Skeletal muscle tissue (tissue), 3 donors: ENCODE measurements at regions not wholly inside any gene's neighbourhood (a gene's known extent, or its start where the extent isn't known, plus 50 kb on each side); places are given as distances from the start of the nearest gene placed in this dataset.

Experiments used
- H3K27ac ChIP-seq: one replicate; pipeline ENCODE4 v1.7.0; 2013; ENCODE audit warnings: mild to moderate bottlenecking, low read depth, low read length, inconsistent platforms
- H3K27me3 ChIP-seq, 3 donors: one replicate each; pipeline ENCODE4 v1.7.0; 2013; ENCODE audit warnings: low read length in 3 of 3; ENCODE audit not compliant: control insufficient read depth in 3 of 3, insufficient read depth in 3 of 3
- H3K36me3 ChIP-seq, 3 donors: one replicate each; pipeline ENCODE4 v1.7.0; 2013; ENCODE audit warnings: low read length in 3 of 3; ENCODE audit not compliant: control insufficient read depth in 3 of 3, insufficient read depth in 3 of 3
- H3K4me1 ChIP-seq, 3 donors: one replicate each; pipeline ENCODE4 v1.7.0; 2013; ENCODE audit warnings: low read length in 3 of 3, mild to moderate bottlenecking in 3 of 3; ENCODE audit not compliant: control insufficient read depth in 3 of 3, insufficient read depth in 3 of 3
- H3K4me3 ChIP-seq, 3 donors: one replicate each; pipeline ENCODE4 v1.7.0; 2013; ENCODE audit warnings: low read length in 3 of 3
- H3K9ac ChIP-seq, 3 donors: one replicate each; pipeline ENCODE4 v1.7.0; 2013; ENCODE audit warnings: low read length in 3 of 3, mild to moderate bottlenecking in 3 of 3, moderate library complexity in 2 of 3, low read depth in 1 of 3
- H3K9me3 ChIP-seq, 3 donors: one replicate each; pipeline ENCODE4 v1.7.0; 2013; ENCODE audit warnings: low read length in 3 of 3; ENCODE audit not compliant: control insufficient read depth in 3 of 3
- donor health status: Osteomylitis.

GRCh38 chr6:146904596-146904995 lies 299.6 kb upstream of the STXBP5 start:
- Histone ChIP-seq H3K9me3 (no peaks in the 10 kb centered on the region), H3K4me3 (no peak overlapping the region), H3K27ac (no peak overlapping the region), H3K27me3 (no peaks in the 10 kb centered on the region), H3K36me3 (no peaks in the 10 kb centered on the region), H3K4me1 (peaks cover 0 to 5% (median 2%) of the 10 kb centered on the region in 3 donors), H3K9ac (no peak overlapping the region)

GRCh38 chr6:146905181-146905704 lies 299.0 kb upstream of the STXBP5 start:
- H3K36me3 ChIP-seq: no peaks in the 10 kb centered on the region
- H3K4me3 ChIP-seq: no peak overlapping the region
- H3K9me3 ChIP-seq: no peaks in the 10 kb centered on the region
- H3K27ac ChIP-seq: no peak overlapping the region
- H3K4me1 ChIP-seq: peaks cover 0 to 5% (median 2%) of the 10 kb centered on the region in 3 donors
- H3K27me3 ChIP-seq: no peaks in the 10 kb centered on the region
- no peak overlapping the region for H3K9ac ChIP-seq

- Histone ChIP-seq H3K9me3 (no peaks in the 10 kb centered on the region), H3K4me3 (no peak overlapping the region), H3K27ac (no peak overlapping the region), H3K9ac (no peak overlapping the region), H3K36me3 (no peaks in the 10 kb centered on the region), H3K27me3 (no peaks in the 10 kb centered on the region), H3K4me1 (peaks cover 1 to 5% (median 2%) of the 10 kb centered on the region in 3 donors)
These were observed 295.4 kb upstream of the STXBP5 start for GRCh38 chr6:146908786-146909185.

GRCh38 chr6:146909376-146909775 lies 294.8 kb upstream of the STXBP5 start:
- H3K36me3 ChIP-seq: no peaks in the 10 kb centered on the region

GRCh38 chr6:146909886-146910285 lies 294.3 kb upstream of the STXBP5 start:
- Histone ChIP-seq H3K36me3 (no peaks in the 10 kb centered on the region), H3K27ac (no peak overlapping the region)

More at GRCh38 chr6:146909376-146909775, 294.8 kb upstream of the STXBP5 start:
- Histone ChIP-seq H3K4me3 (no peak overlapping the region), H3K9ac (no peak overlapping the region), H3K4me1 (peaks cover 3 to 11% (median 7%) of the 10 kb centered on the region in 3 donors), H3K9me3 (no peaks in the 10 kb centered on the region), H3K27me3 (no peaks in the 10 kb centered on the region), H3K27ac (no peak overlapping the region)

GRCh38 chr6:146910611-146911010 lies 293.6 kb upstream of the STXBP5 start:
- H3K4me1 ChIP-seq: peaks cover 5 to 12% (median 11%) of the 10 kb centered on the region in 3 donors
- H3K27me3 ChIP-seq: no peaks in the 10 kb centered on the region
- H3K9ac ChIP-seq: no peak overlapping the region
- H3K9me3 ChIP-seq: no peaks in the 10 kb centered on the region
- no peak overlapping the region for H3K4me3 ChIP-seq
- H3K36me3 ChIP-seq: no peaks in the 10 kb centered on the region
- H3K27ac ChIP-seq: no peak overlapping the region

More at GRCh38 chr6:146909886-146910285, 294.3 kb upstream of the STXBP5 start:
- no peaks in the 10 kb centered on the region for H3K9me3 ChIP-seq
- no peak overlapping the region for H3K9ac ChIP-seq
- peaks cover 5 to 16% (median 11%) of the 10 kb centered on the region in 3 donors for H3K4me1 ChIP-seq
- no peak overlapping the region for H3K4me3 ChIP-seq
- no peaks in the 10 kb centered on the region for H3K27me3 ChIP-seq

GRCh38 chr6:146911635-146912215 lies 292.5 kb upstream of the STXBP5 start:
- Histone ChIP-seq H3K4me1 (peaks cover 5 to 11% (median 11%) of the 10 kb centered on the region in 3 donors), H3K27ac (no peak overlapping the region), H3K9ac (no peak overlapping the region), H3K9me3 (no peaks in the 10 kb centered on the region), H3K36me3 (no peaks in the 10 kb centered on the region), H3K4me3 (no peak overlapping the region), H3K27me3 (no peaks in the 10 kb centered on the region)

- Histone ChIP-seq H3K27ac (no peak overlapping the region), H3K9ac (no peak overlapping the region), H3K36me3 (no peaks in the 10 kb centered on the region), H3K27me3 (no peaks in the 10 kb centered on the region), H3K9me3 (no peaks in the 10 kb centered on the region), H3K4me3 (no peak overlapping the region), H3K4me1 (peaks cover 5 to 11% (median 11%) of the 10 kb centered on the region in 3 donors)
These were observed 291.2 kb upstream of the STXBP5 start for GRCh38 chr6:146912730-146913685.

GRCh38 chr6:146913842-146914488 lies 290.3 kb upstream of the STXBP5 start:
- peaks cover 5 to 11% (median 11%) of the 10 kb centered on the region in 3 donors for H3K4me1 ChIP-seq
- no peaks in the 10 kb centered on the region for H3K36me3 ChIP-seq
- H3K9ac ChIP-seq: peak overlapping the region in 2 of 3 donors; percentile 42 to 46
- H3K27ac ChIP-seq: peak overlapping the region; percentile 72
- no peaks in the 10 kb centered on the region for H3K27me3 ChIP-seq
- peak overlapping the region; percentile 49 to 61 (median 52) for H3K4me3 ChIP-seq
- no peaks in the 10 kb centered on the region for H3K9me3 ChIP-seq
